H1 (cell line): ENCODE measurements at regions not wholly inside any gene's neighbourhood (a gene's known extent, or its start where the extent isn't known, plus 50 kb on each side); places are given as distances from the start of the nearest gene placed in this dataset.

Experiments used
- ASH2L ChIP-seq: fragments of 200-600, 300-600 bp; sonication (generic); IDR thresholded peaks from one replicate; pipeline ENCODE4 v1.7.1; 2017; ENCODE audit warnings: low read length
- ATF3 ChIP-seq: IDR thresholded peaks from 2 replicates; pipeline ENCODE4 v1.6.1; 2011; ENCODE audit warnings: low read depth, mild to moderate bottlenecking, low read length; ENCODE audit not compliant: insufficient read depth
- CEBPB ChIP-seq: IDR thresholded peaks from 2 replicates; pipeline ENCODE4 v1.6.1; 2012; ENCODE audit warnings: low read depth, low read length
- CHD2 ChIP-seq: IDR thresholded peaks from 2 replicates; pipeline ENCODE4 v1.6.1; 2012; ENCODE audit warnings: low read length, improper control_type of control experiment
- CHD7 ChIP-seq: fragments of 300-600 bp; sonication (generic); IDR thresholded peaks from 2 replicates; pipeline ENCODE4 v1.7.1; 2012; ENCODE audit warnings: low read length, moderate library complexity, mild to moderate bottlenecking, inconsistent platforms; ENCODE audit not compliant: insufficient replicate concordance
- EZH2 ChIP-seq: fragments of 200-600 bp; sonication (generic); IDR thresholded peaks from 2 replicates; pipeline ENCODE4 v1.7.1; 2012; ENCODE audit warnings: low read depth, mild to moderate bottlenecking, moderate library complexity, low read length, inconsistent platforms; ENCODE audit not compliant: severe bottlenecking
- NANOG ChIP-seq: IDR thresholded peaks from 2 replicates; pipeline ENCODE4 v1.6.1; 2011; ENCODE audit warnings: low read length, low read depth, mild to moderate bottlenecking, inconsistent platforms; ENCODE audit not compliant: insufficient read depth, poor library complexity, severe bottlenecking
- POLR2AphosphoS5 ChIP-seq: IDR thresholded peaks from 2 replicates; pipeline ENCODE4 v1.6.1; 2011; ENCODE audit warnings: low read depth, low read length
- POU5F1 ChIP-seq: IDR thresholded peaks from 2 replicates; pipeline ENCODE4 v1.6.1; 2011; ENCODE audit warnings: low read depth, mild to moderate bottlenecking, low read length, moderate library complexity
- RFX5 ChIP-seq: IDR thresholded peaks from 2 replicates; pipeline ENCODE4 v1.6.1; 2011; ENCODE audit warnings: low read depth, low read length, improper control_type of control experiment, borderline replicate concordance
- RXRA ChIP-seq: IDR thresholded peaks from 2 replicates; pipeline ENCODE4 v1.6.1; 2011; ENCODE audit warnings: low read depth, mild to moderate bottlenecking, low read length, moderate library complexity; ENCODE audit not compliant: insufficient read depth
- SIX5 ChIP-seq: IDR thresholded peaks from 2 replicates; pipeline ENCODE4 v1.6.1; 2011; ENCODE audit warnings: mild to moderate bottlenecking, low read depth, low read length
- TCF12 ChIP-seq: IDR thresholded peaks from 2 replicates; pipeline ENCODE4 v1.6.1; 2011; ENCODE audit warnings: low read depth, mild to moderate bottlenecking, low read length

- TF ChIP-seq CHD7 (peak; percentile 67), ASH2L (no peak), EZH2 (no peak), CHD2 (no peak), POU5F1 (peak; percentile 94), CEBPB (no peak), RXRA (no peak), SIX5 (peak; percentile 41; the same call in 1 of the 2 replicates), POLR2AphosphoS5 (no peak), TCF12 (no peak), NANOG (peak; percentile 77), ATF3 (no peak), RFX5 (no peak)
Observed at GRCh38 chr3:16687221-16687620, 82.0 kb upstream of the DAZL start (continued).
